GM13977 (cell line): ENCODE measurements at regions not wholly inside any gene's neighbourhood (a gene's known extent, or its start where the extent isn't known, plus 50 kb on each side); places are given as distances from the start of the nearest gene placed in this dataset.

Experiments
- DNase-seq: peaks from one replicate; pipeline ENCODE4 v3.0.0; 2012; ENCODE audit warnings: low spot score
- in situ Hi-C: fragments of 300-500 bp; cut with MboI; formaldehyde crosslinking; loops from one replicate; pipeline ENCODE4 v1.12.0; 2022; ENCODE audit warnings: low sequenced_read_pairs, low pct_unique_long_range_greater_than_20kb, mixed read lengths, inconsistent platforms; ENCODE audit not compliant: unreplicated experiment
- TF ChIP-seq, protein P1 (sequence below): IDR thresholded peaks from 2 replicates; pipeline ENCODE4 v1.5.1; 2012; ENCODE audit warnings: mild to moderate bottlenecking, control low read depth; ENCODE audit not compliant: insufficient read depth; ENCODE audit errors: extremely low read depth, missing control alignments

DNA sequence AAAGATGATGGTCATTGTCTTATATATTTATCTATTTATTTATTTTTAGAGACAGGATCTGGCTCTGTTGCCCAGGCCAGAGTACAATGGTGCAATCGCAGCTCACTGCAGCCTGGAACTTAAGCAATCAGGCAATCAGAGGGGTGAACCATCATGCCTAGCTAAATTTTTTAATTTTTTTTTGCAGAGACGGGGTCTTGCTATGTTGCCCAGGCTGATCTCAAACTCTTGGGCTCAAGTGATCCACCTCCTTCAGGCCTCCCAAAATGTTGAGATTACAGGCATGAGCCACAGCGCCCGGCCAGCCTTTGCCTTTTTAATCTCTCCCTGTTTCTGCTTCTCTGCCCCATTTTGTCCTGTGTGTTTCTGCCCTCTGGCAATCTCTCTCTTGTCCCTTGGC, 102.2 kb downstream of the NCR2 start:
- TF ChIP-seq, protein P1, sequence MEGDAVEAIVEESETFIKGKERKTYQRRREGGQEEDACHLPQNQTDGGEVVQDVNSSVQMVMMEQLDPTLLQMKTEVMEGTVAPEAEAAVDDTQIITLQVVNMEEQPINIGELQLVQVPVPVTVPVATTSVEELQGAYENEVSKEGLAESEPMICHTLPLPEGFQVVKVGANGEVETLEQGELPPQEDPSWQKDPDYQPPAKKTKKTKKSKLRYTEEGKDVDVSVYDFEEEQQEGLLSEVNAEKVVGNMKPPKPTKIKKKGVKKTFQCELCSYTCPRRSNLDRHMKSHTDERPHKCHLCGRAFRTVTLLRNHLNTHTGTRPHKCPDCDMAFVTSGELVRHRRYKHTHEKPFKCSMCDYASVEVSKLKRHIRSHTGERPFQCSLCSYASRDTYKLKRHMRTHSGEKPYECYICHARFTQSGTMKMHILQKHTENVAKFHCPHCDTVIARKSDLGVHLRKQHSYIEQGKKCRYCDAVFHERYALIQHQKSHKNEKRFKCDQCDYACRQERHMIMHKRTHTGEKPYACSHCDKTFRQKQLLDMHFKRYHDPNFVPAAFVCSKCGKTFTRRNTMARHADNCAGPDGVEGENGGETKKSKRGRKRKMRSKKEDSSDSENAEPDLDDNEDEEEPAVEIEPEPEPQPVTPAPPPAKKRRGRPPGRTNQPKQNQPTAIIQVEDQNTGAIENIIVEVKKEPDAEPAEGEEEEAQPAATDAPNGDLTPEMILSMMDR: no peak
- DNase-seq: no peak
- in situ Hi-C loops: no loop called here

DNA sequence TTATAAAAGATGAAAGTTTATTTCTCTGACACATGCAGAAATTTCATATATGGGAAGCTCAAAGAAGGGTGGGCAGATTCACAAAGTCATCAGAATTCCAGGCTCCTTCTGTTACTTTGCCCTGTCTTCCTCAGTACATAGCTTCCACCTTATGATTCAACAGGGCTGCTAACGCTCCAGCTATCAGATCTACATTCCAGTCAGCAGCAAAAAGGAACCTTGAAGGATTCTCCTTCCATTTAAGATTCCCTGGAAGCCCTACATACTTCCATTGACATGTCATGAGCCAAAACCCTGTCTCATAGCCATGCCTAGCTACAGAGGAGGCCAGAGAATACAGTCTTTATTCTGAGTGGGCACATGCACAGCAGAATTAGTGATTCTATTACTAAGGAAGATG, 103.3 kb downstream of the NCR2 start:
- TF ChIP-seq, protein P1: no peak

DNA sequence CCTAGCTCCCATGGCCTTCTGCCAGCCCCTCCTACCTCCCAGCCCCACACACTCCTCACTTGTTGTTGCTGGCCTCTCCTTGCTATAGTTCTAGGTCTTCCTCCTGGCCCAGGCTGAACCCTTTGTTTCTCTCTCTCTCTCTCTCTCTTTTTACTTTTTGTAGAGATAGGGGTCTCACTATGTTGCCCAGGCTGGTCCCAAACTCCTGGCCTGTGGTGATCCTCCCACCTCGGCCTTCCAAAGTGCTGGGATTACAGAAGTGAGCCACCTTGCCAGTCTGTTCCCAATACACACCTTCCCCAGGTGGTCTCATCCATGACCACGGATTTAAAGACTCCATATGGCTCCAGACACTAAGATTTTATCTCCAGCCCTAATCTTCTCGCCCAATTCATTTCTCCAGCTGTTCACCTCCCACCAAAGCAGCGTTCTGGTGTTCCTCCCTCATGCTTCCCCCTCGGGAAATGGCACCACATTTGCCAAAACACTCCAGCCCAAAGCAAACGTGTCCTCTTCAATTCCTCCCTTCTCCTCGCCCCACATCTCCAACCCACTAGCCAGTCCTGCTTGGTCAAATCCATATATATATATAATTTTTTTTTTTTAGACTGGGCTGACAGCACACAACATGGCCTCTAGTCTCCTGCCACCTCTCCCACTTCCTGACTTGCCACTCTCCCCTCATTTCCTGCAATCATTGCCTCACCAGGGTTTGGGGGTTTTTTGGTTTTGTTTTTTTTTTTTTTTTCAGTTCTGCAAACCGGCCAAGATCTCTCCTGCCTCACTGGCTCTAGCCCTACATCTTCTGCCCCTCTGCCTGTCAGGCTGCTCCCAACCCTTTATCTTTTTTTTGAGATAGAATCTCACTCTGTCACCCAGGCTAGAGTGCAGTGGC, 104.4 kb downstream of the NCR2 start:
- TF ChIP-seq, protein P1: no peak
- peak; percentile 85 for DNase-seq
- in situ Hi-C loops: no loop called here

More for the DNA sequence above, 103.3 kb downstream of the NCR2 start:
- in situ Hi-C loops: no loop called here
- no peak for DNase-seq

DNA sequence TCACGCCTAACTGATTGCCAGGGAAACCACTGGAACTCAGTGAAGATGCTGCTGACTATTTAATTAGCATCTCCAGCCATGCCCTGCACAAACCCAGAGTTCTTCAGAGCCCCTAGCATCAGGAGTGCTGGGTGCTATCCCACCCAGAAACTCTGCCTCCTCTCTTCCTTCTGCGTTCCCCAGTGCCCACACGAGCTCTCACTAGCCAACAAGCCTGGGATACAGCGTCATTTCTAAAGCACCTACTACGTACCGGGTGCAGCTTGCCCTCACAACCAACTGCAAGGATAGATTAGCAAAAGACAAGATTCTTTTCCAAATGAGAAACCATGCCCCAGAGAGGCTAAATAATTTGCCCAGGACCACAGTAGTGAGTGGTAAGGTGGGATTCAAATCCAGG, 105.2 kb upstream of the FOXP4 start:
- no peak for DNase-seq
- in situ Hi-C loops: no loop called here
- TF ChIP-seq, protein P1: no peak

DNA sequence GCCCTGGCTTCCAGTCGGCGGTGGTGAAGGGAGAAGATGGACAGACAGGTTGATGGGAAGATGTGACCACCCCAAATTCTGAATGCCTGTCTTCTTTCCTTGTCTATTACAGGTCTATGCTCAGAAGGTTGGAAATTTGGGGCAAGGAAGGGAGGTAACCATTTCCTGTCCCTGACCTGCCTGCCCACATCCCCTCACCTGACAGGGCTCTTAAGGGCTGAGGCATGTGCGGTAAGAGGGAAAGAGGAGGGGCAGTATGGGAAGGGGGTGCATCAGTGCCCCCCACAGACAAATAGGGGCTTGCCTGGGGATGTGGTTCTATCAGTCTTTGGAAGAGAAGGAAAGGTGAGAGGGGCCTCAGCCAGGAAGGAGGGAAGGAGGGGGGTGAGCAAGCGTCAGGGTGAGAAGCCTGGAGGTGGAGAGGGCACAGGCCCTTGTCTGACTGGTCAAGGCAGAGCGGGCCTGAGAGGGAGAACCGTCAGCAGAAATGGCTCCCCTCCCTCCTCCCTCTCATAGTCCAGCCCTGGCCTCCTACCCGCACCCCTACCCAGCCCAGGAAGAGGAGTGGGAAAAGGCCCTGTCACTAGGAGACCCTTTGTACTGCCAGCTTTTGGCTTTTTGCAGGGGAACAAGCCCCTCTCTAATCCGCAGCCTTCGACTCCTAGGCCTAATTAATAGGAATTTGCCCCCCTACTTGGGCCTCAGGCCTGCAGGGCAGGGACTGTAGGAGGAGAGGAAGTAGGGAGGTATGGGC, 104.4 kb upstream of the FOXP4 start:
- in situ Hi-C loops: no loop called here
- DNase-seq: no peak
- TF ChIP-seq, protein P1: no peak

DNA sequence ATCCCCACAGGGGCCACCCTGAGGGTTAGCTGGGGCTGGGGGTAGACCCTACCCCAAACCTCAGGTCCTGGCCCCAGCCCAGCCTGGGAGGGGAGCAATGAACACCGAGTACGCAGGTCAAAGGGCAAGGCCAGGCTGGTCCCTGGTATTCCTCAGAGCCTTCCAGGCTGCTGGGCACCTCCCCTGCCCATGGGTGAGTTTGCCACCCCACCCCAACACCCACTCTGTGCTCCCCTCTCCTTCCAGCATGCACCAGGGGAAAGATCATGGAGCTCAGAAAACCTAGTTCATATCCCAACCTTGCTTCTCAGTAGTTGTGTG, 103.9 kb upstream of the FOXP4 start:
- TF ChIP-seq, protein P1: no peak
- DNase-seq: no peak
- in situ Hi-C loops: no loop called here
